ENCODE measurements at regions not wholly inside any gene's neighbourhood (a gene's known extent, or its start where the extent isn't known, plus 50 kb on each side); places are given as distances from the start of the nearest gene placed in this dataset.
"Not testable (repeated sequence)": the region's sequence is repeated elsewhere in the genome, so short reads cannot be mapped to it uniquely, and the experiment has no call there.

DNA sequence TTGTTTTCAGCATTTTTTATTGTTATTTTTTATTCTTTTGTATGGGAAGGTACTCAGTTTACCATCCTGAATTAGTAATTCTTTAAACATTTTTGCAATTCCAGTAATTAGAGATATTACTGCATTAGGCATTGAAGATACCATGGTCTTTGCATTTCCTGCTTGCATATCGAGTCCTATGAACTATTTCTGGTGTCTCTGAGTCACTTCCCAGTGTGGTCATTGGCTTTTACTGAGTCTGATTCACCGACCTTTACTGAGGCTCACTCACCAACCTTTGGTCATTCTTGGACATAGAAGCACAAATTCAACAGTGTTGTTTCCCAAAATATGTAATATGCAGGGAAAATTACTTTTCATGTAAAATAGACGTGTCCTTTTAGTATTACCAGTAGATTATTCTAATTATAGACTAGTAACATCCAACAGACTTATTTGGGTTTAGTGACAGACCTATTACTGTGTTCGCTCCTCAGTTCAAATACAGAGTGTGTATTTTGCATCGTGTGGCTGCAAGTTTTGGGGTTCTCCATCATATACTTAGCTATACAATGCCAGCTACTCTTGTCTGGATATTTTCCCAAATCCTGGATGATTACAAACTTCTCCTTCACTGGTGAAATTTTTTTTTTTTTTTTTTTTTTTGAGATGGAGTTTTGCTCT is 180.7 kb upstream of the PRSS1 start:
- no peak for DNase-seq (ENCODE audit: low read depth)

DNA sequence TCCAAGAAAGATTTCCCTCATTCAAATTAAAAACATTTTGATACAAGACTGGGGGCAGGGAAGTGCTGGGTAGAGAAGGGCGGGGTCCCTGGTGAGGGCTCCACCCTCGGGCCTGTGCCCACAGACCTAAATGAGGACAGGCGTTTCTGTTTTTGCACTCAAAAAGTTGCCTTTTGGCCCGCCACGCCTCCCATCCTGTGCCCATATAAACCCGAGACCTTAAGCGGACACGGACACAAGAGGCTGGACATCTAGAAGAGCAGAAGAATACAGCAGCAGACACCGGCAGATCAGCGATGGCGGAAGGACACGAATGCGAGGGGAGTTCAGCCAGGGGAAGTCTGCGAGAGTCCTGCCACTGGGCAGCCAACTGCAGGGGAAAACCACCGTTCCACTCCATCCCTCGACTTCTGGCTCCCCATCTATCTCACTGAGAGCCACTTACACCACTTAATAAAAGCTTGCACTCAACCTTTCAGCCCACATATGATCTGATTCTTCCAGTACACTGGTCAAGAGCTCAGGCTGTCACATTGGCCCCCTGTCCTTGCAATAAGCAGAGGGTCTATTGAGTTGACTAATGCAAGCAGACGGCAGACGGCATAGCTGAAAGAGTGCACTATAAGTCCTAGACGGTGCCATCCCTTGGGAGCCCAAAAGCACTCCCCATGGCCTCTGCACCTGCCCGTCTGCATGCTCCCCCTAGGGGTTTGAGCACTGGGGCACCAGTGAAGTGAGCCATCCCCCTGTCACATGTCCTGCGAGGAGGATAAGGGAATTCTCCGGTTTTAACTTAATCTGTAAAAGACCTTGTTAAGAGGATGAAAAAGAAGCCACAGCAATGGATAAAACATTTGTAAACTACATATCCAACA is 181.8 kb upstream of the PRSS1 start:
- DNase-seq (ENCODE audit: low read depth): no peak

DNA sequence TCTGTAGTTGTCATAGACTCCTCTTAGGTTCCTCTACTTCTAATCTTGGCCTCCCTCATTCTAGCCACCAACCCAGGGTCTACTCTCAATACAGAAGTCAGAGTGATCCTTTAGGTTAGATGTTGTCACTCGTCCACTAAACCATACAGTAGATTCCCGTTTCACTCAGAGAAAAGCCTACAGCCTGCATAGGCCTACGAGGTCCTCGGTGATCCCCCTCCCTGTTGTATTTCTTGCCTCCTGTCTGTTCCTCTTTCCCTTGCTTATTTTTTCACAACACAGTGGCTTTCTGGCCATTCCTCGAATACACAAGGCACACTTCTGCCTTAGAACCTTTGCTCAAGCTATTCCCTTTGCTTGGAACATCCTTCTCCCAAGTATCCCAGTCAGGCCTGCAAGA is 183.0 kb upstream of the PRSS1 start:
- no peak for DNase-seq (ENCODE audit: low read depth)

DNA sequence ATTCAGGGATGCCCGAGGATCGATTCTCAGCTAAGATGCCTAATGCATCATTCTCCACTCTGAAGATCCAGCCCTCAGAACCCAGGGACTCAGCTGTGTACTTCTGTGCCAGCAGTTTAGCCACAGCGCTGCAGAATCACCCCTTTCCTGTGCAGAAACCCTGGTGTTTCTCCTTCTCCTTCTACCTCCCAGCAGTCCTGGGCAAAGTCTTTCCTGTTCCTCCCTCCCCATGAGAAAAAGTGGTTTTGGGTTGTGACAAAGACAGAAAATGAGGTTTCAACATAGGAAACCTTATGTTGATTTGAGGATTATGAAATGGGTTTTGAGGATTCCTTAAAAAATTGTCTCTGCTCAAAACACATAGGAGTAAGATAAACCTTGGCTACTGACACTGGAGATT is 185.1 kb upstream of the PRSS1 start:
- not testable (repeated sequence) for DNase-seq (ENCODE audit: low read depth)

DNA sequence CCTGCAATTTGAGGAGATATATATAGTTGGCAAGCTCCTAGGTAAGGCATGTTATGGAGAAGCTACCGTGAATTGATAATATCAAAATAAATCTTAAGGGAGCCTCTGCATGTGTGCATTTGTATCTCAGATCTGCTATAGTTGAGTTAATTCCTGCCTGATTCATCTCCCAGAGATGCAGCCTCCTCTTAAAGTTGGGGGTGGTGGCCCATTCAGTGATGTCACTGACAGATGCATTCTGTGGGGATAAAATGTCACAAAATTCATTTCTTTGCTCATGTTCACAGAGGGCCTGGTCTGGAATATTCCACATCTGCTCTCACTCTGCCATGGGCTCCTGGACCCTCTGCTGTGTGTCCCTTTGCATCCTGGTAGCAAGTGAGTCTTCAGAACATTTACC is 185.8 kb upstream of the PRSS1 start:
- no peak for DNase-seq (ENCODE audit: low read depth)

DNA sequence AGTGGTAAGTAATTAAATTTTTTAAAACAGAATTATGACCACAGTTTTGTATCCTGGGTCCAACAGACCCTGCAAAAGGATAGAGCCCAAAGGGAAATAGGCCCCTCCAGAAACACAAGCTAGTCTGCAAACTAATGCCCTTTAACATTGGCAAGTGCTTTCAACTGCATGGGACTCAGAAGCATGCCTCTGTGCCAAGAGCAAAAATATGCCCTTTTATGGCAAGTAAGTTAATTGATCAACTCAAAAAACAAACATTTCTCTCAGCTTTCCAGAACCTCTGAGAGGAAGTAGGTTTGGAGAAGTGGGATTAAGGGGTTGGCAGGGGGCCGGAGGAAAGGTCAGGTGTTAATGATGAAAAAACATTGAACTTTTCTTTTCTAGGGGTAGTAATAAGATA is 186.6 kb upstream of the PRSS1 start:
- no peak for DNase-seq (ENCODE audit: low read depth)

DNA sequence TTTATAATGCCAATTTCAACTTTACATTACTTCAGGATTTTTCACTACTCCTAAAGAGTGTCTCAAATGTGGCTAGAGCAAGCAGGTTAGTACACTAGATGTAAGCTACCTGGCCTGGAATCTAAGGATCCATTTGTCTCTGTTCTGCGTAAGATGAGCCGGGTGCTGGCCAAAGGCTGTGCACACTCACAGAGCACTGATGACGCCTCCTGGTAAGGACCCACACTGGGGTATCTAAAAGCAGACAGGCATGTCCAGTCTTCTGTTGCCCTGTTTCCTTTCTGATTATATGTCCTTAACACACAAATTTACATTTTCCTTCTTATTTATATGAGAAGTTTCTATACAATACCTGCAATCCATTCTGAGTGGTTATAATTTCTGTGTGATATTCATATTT is 187.9 kb upstream of the PRSS1 start:
- DNase-seq (ENCODE audit: low read depth): not testable (repeated sequence)

DNA sequence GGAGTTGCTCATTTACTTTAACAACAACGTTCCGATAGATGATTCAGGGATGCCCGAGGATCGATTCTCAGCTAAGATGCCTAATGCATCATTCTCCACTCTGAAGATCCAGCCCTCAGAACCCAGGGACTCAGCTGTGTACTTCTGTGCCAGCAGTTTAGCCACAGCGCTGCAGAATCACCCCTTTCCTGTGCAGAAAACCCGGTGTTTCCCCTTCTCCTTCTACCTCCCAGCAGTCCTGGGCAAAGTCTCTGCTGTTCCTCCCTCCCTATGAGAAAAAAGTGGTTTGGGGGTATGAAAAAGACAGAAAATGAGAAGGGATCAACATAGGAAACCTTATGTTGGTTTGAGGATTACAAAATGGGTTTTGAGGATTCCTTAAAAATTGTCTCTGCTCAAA is 188.5 kb upstream of the PRSS1 start:
- DNase-seq (ENCODE audit: low read depth): not testable (repeated sequence)

DNA sequence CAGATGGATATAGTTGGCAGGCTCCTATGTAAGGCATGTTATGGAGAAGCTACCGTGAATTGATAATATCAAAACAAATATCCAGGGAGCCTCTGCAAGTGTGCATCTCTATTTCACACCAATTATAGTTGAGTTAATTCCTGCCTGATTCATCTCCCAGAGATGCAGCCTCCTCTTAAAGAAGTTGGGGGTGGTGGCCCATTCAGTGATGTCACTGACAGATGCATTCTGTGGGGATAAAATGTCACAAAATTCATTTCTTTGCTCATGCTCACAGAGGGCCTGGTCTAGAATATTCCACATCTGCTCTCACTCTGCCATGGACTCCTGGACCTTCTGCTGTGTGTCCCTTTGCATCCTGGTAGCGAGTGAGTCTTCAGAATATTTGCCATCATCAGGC is 189.1 kb upstream of the PRSS1 start:
- DNase-seq (ENCODE audit: low read depth): no peak

DNA sequence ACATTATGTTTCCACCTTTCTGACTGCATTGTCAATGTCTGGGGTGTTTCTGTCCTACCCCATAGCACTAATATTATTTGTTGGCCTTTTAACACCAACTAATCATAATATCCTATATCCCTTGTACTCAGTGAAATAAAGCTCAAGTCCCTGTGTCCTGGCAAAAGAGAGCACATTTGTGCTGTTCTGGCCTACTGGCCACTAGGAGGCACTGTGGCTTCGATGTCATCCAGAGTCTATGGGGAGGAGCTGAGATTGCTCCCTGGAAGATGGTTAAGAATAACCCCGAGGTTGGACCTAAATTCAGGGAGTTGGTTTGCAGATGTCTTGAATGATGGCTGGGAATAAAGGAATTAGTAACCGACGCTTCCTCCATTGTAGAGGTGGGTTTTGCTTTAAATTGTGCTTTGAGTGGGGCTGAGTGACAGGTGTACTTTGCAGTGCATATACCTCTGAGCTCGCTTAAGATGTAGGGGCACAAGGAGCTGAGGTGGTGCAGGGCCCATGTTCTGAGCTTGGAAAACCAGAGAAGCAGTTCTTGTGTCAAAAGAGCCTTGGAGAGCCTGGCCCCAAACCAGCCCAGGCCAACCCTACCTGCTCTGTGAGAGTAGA is 191.2 kb upstream of the PRSS1 start:
- DNase-seq (ENCODE audit: low read depth): peak; percentile 22

DNA sequence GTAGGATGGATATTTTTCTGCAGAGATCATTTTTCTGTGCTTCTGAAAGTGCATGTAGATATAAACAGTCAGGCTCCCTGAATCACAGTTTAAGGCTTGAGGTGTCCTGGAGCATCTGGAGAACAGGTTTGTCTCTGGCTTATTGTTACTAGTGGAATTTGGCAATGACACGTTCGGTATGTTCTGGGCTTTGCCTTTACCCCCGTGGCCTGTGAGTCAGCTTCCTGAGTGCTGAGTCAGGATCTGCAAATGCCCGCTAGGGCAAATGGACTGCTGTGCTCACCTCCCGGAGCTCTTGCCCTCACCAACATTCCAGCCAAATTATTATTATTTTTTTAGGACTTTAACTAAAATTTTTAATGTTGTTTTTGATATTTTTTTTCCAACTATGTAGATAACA is 192.5 kb upstream of the PRSS1 start:
- DNase-seq (ENCODE audit: low read depth): no peak

DNA sequence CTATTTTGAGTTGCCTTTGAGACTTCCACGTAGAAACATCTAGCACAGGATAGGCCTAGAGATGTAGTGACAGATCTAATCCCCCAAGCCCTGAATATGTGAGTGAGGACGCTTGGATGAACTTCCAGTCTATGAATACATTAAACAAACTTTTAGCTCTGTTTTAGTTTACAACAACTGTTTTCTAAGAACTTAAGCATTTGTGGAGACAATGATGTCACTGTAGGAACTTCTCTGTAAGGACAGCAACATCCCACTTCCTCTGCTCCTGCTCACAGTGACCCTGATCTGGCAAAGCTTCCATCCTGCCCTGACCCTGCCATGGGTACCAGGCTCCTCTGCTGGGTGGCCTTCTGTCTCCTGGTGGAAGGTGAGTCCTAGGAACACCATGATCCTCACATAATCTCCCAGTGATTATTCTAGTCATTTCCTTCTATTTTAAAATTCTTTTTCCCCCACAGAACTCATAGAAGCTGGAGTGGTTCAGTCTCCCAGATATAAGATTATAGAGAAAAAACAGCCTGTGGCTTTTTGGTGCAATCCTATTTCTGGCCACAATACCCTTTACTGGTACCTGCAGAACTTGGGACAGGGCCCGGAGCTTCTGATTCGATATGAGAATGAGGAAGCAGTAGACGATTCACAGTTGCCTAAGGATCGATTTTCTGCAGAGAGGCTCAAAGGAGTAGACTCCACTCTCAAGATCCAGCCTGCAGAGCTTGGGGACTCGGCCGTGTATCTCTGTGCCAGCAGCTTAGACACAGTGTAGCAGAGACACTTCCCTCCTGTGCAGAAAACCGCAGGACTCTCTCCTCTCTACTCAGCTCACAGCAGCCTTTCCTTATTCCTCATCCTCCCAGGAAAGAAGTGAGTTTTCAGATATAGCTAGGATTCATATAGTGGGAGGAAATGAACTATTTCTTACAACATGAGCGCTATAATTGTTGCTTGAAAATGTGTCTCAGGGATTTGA is 194.4 kb upstream of the PRSS1 start:
- no peak for DNase-seq (ENCODE audit: low read depth)

DNA sequence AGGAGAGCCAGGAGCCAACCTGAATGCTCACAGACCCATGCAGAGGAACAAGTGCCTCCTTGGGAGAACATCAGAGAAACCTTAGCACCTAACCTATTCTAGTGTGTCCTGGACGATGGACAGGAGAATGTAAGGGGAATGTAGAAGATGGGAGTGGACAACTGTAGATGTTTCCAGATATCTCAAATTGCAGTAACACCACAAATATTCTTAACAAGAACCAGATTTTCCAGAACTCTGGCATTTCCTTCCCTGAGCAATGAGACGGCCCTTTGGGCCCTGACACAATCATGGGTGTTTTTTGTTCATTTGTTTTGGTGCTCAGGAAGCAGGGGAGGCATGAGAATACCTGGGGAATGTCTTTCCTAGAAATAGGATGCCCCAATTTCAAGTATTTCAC is 196.1 kb upstream of the PRSS1 start:
- no peak for DNase-seq (ENCODE audit: low read depth)

DNA sequence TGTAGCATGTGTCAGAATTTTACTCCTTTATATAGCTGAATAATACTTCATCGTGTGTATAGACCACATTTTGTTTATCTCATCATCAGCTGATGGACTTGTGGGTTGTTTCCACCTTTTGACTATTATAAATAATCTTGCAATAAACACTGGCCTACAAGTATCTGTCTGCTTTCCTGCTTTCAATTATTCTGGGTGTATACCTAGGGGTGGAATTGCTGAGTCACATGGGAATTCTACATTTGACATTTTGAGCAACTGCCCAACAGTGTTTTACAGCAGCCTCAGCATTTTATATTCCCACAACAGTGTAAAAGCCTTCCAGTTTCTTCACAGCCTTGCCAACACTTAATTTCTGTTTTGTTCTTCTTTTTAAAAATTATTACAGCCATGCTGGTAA is 200.3 kb upstream of the PRSS1 start:
- DNase-seq (ENCODE audit: low read depth): no peak

DNA sequence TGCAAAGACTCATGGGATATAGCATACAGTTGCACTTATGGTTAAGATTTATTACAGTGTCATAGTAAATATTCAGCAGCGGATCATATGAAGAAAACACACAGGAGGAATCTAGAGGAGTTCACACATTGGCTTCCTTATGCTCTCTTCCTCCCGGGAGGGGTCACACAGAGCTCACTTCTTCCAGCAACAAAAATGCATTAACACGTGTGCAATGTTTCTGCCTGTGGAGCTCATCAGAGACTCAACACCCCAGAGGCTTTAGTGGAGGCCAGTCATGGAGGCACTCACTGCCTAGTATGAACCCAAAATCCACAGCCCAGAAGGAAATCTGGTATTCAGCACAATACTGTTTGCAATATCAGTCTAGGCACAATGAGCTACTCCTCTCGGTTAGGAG is 202.8 kb upstream of the PRSS1 start:
- no peak for DNase-seq (ENCODE audit: low read depth)

DNA sequence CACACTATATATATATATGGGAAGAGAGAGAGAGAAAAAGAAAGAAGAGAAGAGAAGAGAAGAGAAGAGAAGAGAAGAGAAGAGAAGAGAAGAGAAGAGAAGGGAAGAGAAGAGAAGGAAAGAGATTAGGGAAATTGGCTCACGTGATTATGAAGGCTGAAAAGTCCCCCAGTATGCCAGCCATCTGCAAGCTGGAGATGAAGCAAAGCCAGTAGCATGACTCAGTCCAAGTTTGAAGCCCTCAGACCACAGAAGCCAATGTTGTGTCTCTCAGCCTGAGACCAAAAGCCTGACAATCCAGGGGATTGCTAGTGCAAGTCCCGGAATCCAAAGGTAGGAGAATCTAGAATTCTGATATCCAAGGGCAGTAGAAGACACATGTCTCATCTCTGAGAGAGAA is 206.3 kb upstream of the PRSS1 start:
- no peak for DNase-seq (ENCODE audit: low read depth)

DNA sequence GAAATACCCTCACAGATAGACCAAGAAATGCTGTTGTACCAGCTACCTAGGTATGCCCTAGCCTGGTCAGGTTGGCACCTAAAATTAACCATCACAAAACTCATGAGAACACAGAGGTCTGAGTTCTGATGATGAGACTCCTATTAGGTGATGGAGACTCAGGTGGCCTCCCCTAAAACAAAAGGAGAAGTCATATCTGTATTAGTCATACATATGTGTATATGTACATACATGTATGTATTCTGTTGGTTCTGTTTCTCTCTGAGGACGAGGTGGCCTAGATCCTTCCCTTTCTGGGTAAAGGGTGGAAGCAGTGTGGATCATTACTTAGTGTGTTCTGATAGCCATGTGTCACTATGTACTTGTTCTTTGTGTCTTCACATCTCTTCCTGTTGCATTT is 207.2 kb upstream of the PRSS1 start:
- DNase-seq (ENCODE audit: low read depth): no peak

DNA sequence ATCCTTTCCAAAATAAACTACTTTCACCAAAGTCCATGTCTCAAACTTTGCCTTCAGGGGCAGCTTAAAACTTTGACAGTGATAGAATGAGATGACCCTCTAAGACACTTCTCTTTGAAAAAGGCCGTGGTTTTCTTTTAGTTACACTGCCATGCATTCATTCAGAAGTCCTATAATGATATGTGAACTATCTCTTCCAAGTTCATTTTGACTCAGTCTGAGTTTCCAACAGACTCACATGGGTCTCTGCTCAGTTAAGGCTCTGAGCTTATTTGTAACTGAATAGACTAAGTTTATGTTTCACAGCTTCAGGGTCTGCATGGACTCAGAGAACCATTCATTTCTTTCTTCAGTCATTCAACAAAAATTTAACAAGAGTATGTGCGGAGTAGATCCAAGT is 208.9 kb upstream of the PRSS1 start:
- DNase-seq (ENCODE audit: low read depth): no peak

DNA sequence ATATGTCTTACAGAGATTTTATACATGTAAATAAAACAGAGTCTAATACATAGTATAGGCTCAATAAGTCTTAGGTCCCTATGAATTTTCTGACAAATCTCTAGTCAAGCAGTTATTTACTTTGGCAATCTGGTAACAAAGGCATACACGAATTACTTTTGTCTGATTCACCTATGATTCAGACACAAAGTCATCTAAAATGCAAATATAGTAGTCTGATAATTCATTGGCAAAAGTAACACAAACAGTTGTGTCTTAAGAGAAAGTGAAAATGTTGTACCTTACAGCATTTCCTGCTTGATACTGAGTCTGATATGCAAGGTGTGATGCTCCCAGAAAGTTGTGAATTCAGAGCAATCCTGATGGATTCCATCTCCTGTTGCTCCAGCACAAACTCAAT is 209.4 kb upstream of the PRSS1 start:
- no peak for DNase-seq (ENCODE audit: low read depth)

DNA sequence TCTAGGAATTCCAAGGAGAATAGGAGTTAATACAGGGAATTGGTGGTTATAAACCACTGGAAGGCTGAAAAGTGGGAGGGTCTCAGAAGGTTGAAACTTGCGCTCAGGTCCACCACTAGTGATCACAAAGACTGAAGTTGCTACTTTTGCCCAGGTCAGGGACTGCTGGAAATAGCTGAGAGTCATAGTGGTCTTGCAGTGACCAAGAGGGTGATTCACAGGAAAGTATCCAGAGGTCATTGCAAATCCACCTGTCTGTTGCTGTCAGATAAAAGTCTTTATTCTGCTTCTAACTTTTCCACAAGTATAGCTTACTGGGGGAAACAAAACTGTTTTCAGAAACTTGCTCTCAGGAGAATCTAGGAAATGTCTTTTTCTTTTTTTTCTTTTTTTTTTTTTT is 211.5 kb upstream of the PRSS1 start:
- no peak for DNase-seq (ENCODE audit: low read depth)

DNA sequence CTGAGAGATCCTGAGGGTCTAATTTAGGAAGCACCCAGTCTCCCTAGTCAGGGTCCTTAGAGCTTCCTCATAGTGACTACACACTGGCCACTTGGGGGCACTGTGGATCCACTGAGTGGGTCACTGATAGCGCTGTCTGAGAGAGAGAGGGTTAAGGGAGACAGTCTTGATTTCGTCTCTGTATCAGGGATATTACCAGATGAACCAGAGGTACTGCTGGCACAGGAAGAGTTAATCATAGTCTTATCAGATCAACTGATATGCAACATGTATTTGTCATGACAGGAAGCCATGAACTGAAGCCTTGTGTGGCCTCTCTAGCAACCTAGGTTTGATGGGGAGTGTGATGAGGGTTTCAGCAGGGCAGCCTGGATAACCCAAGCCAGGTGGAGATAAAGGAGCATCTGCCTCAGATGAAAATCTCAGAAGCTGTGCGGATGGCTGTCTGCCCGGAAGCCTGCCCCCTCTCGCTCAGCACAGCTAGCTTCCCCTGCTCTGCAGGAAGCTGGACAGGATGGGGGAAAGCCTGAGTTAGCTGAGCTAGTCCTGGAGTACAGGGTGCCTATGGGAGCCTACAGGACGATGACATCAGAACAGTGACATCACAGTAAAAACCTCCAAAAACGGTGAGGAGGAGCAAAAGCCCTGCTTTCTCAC is 214.0 kb upstream of the PRSS1 start:
- DNase-seq (ENCODE audit: low read depth): peak; percentile 55

DNA sequence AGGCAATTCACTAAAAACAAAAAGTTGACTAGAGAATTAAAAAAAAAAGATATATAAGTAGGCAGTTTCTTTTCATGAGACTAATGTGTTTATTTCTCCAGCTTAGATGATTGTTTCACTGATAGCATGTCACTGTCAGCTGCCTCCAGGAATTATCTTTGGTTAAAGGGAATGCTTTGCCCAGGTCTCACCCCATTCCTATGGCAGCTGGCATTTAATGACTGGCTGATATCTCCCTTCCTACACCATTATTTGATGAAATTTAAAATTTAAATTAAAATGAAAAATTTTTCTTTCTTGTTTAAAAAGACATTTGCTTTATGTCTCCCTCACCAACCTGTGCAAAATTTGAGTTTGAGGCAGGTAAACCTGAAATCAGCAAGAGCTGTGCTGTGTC is 214.5 kb upstream of the PRSS1 start:
- DNase-seq (ENCODE audit: low read depth): no peak
